ENCODE measurements at regions not wholly inside any gene's neighbourhood (a gene's known extent, or its start where the extent isn't known, plus 50 kb on each side); places are given as distances from the start of the nearest gene placed in this dataset.

DNA sequence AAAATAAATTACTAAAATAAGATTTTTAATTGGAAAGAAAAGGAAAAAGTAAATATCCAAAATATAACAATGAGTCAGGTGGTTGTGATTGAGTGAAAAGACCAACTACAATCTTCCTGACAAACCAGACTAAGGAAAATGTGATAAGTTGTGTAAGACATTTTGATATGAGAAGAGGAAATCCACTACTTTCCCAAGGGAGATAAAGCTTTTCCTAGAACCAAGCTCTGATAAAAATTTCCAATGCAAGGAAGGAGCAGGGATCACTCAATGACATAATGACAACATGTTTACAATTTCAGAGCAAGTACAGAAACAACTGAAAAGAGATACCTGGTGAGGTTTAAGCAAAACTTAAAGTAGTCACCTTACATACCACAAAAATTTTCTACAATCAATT lies 305.1 kb upstream of the RASGEF1B start:
- no peak for DNase-seq (ENCODE audit: low read depth)

DNA sequence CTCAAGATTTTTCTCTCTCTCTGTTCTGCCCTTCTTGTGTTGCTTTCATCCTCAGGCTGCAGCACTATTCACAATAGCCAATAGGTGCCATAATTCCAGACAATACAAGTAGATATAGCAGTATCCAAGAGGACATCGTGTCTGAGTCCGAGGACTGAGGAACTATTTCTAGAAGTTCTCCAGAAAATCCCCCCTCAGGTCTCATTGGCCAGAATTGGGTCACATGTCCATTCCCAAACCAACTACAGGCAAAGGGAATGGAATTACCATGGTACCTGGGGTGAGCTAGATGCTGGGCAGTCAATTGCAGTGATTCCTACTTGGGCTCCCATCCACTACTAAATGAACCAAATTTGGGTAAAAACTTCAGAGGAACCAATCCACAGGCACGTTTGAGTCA lies 301.9 kb upstream of the RASGEF1B start:
- DNase-seq (ENCODE audit: low read depth): no peak

DNA sequence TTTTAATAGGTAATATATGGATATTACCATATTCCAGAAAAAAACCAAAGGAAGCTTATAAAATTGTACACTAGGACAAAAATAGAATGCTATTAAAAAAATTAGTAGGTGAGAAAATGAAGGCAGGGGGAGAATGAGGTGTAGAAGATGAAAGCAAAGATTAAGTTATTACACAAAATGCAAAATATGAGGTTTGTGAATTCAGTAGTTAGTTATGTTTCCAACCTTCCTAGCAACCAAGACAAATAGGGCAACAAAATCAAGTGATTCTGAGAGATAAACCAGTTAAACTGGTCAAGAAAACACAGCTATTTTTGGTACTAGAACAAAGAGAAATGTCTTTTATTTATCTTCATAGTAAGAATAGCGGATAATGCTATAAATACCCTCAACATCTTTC lies 300.0 kb upstream of the RASGEF1B start:
- no peak for DNase-seq (ENCODE audit: low read depth)

DNA sequence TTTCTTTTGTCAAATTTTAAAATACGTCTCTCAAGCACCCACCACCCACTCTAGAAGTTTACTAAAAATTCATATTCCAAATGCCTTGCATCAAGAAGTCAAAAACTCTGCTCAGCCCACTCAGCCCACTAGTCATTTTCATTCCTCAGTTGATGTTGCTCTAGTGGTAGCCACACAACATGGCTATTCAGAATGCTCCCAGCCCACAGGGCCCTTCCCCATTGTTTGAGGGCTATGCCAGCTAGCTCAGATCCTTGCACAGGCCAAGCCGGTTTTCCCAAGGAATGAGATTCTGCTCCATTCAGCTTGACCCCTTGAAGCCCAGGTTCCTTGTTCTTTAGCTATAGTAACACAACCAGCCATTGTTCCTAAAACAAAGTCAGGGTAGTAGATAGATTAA lies 297.5 kb upstream of the RASGEF1B start:
- DNase-seq (ENCODE audit: low read depth): no peak

DNA sequence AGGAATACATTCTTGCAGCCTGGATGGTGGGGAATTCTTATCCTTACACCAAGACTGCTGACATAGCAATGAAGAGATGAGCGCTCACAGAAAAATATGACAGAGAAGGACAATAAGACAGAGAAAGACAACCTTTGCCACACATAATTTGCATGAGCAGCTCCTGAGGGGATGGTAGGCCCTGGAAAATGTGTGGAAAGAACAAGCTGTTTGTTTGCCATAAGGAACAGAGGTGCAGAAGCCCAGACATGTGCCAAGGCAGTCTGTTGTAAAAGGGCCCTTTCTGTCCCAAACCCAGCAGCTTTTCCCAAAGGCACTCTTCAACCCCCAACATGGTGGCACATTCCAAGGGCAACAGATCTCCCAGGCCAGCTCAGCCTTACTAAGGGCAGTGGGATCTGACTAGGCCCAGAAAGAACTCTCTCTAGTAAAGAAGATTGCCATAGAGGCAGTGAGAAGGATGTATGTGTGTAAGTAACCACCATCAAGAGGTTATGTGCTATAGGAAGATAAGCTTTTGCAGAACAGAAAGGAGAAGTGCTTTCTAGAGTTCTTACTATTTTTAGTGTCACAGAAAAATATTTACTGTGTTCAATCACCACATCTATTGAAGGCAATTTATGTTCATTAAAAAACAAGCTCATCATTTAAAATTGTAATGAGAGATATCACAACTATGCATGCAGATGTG lies 287.0 kb upstream of the RASGEF1B start:
- DNase-seq (ENCODE audit: low read depth): no peak

DNA sequence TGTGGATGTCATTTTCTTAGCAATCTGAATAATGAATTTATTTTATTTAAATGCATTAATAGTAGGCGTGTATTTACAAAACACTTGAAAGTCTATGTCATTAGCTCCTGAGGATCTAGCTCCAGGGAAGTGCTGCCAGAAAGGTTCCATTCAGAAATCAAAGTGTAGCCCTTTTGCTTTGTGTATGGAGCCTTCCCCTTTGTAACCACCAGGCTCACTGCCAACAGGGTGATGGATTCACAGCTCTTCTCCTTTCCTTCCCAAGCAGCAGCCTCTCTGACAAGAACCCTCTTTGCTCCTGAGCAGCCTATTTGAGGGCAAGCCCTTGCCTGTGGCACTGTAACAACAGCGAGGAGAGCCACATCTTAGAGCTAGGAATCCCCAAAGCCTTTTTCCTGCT lies 286.0 kb upstream of the RASGEF1B start:
- peak; percentile 3 for DNase-seq (ENCODE audit: low read depth)

DNA sequence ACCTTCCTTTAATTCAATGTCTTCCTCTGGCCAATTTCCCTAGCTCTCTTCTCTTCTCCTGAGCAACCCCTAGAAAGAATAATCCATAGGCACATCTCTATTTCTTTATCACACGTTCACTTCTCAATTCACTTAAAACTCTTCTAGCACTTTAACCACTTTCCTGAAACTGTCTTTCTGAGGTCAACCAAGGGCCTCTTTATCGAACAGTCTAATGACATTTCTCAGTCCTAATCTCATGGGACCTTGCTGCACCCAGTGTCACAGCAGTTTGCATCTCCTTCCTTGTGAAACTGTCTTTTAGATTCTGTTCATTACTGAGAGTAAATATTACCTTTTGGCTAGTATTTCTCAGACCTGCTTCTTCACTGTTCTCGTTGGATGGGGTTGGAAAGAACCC lies 285.3 kb upstream of the RASGEF1B start:
- DNase-seq (ENCODE audit: low read depth): no peak

DNA sequence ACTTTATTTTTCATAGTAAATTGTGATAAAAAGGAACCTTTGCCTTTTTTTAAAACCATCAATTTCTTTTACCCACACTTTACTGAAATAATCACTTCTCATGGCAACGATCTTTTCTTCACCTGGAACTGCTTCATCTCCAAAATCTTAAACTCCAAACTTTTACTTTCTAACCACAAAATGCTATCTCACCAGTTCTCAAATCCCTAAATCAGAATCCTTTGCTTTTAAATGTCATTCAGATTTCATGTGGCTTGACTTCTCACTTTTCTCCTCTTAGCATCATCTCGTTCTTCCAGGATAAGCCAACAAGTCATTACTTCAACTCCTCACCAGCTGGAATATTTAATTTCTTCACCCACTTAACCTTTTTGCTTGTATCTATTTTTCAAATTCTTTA lies 284.3 kb upstream of the RASGEF1B start:
- DNase-seq (ENCODE audit: low read depth): no peak

DNA sequence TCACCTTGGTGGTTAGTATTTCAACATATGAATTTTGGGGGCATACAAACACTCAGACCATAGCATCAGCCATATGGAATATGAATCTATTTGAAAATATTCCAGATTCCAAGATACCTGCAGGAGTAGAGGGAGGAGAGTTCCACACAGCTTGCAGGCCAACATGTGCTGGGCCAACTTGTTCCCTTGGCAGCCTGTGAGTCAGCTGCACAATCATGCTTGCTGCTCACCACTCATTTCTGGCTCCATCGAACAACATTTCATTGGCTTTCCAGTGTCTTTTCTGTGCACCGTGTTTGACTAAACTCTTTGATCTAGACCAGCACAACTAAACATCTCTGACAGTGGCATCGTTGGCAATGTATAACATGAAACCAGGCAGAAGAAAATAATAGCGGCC lies 282.5 kb upstream of the RASGEF1B start:
- peak; percentile 7 for DNase-seq (ENCODE audit: low read depth)

DNA sequence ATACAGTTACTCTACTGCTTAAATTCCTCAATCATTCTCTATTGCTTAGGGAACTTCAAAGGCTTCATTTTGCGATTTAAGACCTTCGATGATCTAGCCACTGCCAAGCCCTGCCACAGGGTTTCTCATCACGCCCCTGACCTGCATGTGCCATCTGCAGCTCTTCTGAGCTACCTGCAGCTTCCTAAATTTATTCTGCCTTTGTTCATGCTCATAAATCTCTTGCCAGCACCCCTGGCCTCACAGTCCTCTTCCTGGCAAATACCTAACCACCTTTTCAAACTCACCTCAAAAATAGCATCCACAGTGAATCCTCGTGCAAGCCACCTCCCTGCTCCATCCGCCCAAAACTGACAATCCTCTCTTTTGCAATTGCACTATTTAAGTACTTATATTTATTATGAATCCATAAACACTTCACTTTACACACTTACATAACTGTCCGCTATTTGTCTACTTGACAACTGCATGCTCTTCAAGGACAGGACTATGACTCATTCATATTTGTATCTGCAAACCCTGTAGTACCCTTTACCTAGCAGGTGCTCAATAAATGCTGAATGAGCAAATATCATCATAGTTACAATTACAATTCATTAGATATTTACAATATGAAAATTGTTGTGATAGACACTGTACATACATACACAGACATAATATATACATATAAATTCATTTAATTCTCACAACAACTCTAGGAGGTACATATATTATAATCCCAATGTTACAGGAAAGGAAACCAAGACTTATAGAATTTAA lies 280.0 kb upstream of the RASGEF1B start:
- DNase-seq (ENCODE audit: low read depth): no peak

DNA sequence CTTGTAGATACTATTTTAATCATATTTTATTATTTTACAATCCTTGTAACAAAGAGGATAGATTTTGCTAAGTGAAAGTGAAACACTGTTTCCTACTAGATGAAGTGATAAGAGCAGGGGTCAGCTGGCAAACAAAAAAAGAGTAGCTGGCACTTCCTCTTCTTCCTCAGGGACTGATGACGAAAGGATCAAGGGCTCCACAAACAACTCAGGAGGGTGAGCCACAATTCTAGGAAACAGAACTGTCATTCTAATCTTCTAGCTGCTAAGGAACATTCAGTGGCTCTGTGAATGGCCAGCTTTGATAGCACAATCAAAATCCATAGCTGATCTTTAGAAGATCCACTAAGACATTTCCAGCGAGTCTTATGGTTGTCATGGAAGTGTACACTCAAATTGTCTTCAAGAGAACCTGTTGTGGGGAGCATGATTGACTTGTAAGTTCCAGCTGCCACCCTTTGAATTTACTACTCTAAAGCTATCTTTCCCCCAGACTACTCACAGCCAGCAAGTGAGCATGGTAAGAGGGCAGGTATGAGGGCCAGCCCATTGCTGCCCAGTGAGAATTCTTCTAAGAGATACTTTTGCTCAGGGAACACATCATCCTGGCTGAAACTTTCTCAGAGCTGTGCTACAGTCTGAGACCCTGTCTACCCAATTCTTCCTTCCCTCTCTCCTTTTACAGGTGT lies 275.7 kb upstream of the RASGEF1B start:
- peak; percentile 4 for DNase-seq (ENCODE audit: low read depth)

DNA sequence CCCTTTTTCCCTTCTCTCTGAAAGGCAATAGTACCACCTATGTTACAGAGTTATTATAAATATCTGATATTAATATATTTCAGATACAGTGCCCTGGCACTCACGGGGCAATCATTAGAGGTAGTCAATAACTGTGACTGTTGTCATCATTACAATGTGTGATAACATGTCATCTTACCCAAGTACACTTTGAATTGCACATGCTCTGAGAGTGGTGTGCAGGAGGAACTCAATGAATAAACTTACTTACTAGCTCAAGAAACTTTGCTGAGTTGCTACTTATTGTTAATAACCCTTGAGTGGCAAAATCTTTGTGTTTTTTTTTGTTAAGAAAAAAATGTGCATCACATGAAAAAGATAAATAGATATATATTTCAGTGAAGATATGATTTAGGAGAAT lies 275.1 kb upstream of the RASGEF1B start:
- DNase-seq (ENCODE audit: low read depth): no peak

DNA sequence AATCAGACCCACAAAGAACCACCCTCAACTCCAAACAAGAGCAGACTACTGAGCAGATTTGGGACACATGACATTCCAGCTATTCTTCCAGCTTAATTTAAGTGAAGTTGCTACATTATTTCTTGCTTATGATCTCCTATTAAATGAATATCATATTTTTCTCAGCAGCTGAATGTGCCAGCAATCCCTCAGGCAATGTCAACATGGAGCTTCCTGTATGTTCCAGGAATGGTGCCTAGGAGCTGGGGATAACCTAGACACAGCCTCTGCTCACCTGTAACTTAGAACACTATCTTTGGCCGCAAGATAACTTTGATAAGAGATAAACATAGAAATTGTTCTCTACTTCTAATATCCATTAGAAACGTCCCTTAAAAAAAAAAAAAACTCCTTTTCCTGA lies 274.4 kb upstream of the RASGEF1B start:
- DNase-seq (ENCODE audit: low read depth): no peak

DNA sequence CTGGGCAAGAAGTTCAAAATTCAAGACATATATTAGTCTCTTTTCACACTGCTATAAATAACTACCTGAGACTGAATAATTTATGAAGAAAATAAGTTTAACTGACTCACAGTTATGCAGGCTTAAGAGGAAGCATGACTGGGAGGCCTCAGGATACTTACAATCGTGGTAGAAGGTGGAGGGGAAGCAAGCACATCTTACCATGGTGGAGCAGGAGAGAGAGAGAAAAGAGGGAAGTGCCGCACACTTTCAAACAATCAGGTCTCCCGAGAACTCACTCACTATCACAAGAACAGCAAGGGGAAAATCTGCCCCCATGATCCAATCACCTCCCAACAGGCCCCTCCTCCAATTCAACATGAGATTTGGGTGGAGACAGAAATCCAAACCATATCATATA lies 273.3 kb upstream of the RASGEF1B start:
- DNase-seq (ENCODE audit: low read depth): no peak

DNA sequence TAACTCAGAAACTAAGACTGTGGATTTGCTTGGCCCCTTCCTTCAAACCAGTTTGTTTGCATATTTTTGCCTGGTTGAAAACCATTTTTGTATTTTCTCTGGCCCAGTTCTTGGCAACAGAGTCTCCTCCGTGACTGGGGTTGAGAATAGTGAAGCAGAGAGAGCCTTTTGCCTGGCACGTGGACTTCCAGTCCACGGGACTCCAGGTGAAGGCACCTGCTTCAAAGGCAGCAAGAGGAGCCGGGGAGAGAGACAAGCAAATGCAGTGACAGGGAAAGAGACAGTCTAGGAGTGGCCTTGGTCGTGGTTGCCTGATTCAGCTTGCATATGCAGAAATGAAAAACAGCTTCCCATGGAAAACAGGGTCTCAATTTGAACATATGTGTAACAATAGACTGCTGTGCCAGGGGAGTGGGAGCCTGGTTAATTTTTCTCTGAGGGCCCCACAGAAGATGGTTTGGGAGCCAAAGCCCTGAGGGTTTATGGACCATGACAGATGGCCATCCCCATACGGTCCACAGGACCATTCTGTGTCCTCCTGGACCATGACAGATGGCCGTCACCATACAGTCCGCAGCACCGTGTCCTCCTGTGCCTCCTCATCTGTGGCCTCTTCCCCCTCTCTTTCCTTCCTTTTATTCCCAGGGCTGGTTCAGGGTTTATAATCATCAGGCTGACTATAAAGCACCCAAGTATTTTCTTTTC lies 272.2 kb upstream of the RASGEF1B start:
- DNase-seq (ENCODE audit: low read depth): no peak

DNA sequence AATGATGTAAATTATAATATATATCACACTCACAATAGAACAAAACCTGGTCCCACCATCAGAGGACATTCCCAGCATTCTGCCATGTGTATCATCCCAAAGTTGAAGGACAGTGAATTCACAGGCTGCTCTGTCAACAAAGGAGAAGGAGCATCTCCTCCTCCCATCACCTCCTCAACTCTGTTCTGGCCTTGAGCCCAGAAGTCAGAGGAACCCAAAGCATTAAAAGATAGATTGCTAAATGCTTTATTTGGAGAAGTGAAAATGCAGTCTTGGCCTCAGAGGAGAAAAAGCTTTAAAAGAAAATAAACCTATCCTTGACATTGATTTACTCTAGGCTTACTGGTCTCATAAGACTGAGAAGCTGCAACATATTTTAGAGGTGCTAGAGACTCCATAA lies 268.8 kb upstream of the RASGEF1B start:
- no peak for DNase-seq (ENCODE audit: low read depth)

DNA sequence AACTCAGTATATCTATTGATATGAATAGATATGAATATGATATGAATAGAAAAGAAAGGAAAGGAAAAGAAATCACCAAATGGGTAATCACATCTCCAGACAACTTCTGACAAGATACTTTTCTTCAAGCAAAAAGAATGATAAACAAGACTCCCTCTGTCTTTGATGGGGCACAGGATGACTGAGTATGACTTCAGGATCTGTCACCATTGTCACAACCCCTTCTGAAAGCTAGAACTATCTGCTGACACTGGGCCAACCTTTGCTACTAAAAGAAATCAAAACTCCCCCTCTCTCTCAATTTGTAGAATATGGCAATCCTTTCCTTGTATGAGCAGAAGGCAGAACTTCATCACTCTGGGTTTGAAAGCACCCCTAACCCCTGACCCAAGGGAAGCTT lies 267.2 kb upstream of the RASGEF1B start:
- no peak for DNase-seq (ENCODE audit: low read depth)

DNA sequence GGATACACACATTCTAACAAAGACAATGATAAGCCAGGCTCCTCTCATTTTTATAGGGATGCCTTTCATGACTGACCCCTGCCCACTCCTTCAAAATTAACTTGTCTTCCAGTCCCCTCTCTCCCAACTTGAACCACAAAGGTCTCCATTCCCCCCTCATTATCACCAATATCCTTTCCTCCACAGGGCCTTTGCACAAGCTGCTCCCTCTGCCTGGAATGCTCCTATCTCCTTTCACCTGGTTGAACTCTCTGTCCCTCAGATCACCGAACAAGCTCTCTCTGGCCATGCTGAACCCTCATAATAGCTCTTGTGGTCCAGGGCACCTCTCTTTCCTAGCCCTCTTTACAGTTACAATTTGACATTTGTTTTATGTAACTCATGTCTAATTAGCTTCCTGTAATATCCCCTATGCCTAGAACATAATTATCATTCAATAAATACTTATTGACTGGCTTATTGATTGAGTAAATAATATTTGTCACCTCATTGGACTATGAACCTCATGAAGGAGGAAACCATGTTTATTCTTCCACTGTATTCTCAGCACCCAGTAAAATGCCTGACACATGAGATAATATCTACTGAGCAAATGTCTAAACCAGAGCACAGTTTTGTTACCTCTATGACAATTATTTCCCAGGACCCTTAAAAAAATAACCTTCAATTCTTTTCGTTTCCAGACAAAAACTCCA lies 266.3 kb upstream of the RASGEF1B start:
- DNase-seq (ENCODE audit: low read depth): no peak

DNA sequence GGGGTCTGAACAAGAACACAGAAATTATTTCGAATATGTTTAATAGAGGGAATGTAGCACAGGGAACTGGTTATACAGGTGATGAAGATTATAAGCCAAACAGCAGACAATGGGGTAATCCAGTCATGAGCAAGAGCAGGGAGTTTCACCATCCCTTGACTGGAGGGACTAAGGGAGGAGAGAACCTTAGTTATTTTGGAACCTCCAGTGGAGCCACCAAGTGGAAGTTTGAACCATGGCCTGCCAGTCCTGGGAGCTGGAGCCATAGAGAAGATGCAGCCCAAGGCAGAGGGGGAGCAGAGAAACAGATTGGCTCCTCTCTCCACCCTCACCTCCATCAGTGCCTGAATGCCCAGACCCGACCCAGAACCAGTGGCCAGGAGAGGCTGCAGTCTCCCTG lies 264.6 kb upstream of the RASGEF1B start:
- no peak for DNase-seq (ENCODE audit: low read depth)

DNA sequence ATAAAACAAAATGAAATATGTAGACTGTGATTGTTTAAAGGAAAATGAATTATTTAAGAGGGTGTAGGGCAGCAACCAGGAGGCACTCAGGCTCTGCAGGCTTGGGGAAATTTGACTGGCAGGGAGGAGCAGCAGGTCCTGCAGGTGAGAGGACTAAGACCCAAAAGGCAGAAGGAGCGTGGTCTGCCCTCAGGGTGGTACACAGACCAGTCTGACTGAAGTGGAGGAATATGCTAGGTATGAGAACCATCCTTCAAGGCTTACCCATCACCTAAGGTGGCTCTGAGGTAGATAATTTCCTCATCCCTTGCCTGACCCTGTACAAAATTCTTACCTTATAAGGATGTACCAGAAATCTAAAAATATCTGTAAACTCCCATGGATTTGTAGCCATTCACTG lies 261.3 kb upstream of the RASGEF1B start:
- DNase-seq (ENCODE audit: low read depth): no peak

DNA sequence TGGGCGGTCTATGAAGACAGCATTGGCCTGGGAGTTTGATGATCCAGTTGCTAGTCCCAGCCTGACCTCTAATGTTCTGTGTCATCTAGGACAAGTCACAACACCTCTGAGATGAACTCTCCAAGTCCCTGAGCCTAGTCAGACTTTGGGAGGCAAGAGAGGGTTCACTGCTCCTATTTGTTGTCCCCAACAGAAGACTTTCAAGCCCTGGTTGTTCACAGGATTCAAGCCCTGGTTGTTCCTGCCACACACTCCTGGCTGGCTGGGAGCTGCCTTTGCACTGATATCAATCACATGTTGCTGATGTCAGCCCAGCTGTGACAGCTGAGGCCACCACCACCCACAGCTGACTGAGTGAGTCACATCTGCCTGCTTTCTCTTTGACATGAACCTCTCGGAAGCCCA lies 253.2 kb upstream of the RASGEF1B start:
- DNase-seq (ENCODE audit: low read depth): peak; percentile 58

All from Daoy (cell line).